ENCODE measurements at regions not wholly inside any gene's neighbourhood (a gene's known extent, or its start where the extent isn't known, plus 50 kb on each side); places are given as distances from the start of the nearest gene placed in this dataset.

- TF ChIP-seq EZH2 (IDR thresholded peaks at IDR 0.05; ENCODE audit: low read depth, unreplicated experiment): no peak
- TF ChIP-seq ETS1 (IDR thresholded peaks at IDR 0.05): no peak
- no peak for TF ChIP-seq ZNF114 (CRISPR knock-in tag; IDR thresholded peaks at IDR 0.05)
These were observed 74.4 kb downstream of the MRM1 start (continued) for GRCh38 chr17:36675786-36676185.

- Mint-ChIP-seq H3K27ac (no peak overlapping the region), H3K4me1 (peaks cover 32% of the 10 kb centered on the region), H3K4me3 (no peak overlapping the region), H3K27me3 (ENCODE audit: insufficient read depth, low read depth, poor library complexity) (no peaks in the 10 kb centered on the region), H3K36me3 (ENCODE audit: low read depth) (no peaks in the 10 kb centered on the region), H3K9me3 (no peaks in the 10 kb centered on the region)
- no peak overlapping the region for H3K4me2 ChIP-seq
- DNase-seq (ENCODE audit: low spot score) (no peak), ATAC-seq (no peak; the same call in 2 of the 3 replicates)
- no peaks in the 10 kb centered on the region for H3K9me2 ChIP-seq (ENCODE audit: insufficient read depth)
- no peak overlapping the region for H3K4me3 ChIP-seq
- no peaks in the 10 kb centered on the region for H3K79me2 ChIP-seq (replicated peaks; ENCODE audit: insufficient read depth)
- H3K36me3 ChIP-seq (ENCODE audit: insufficient read depth): no peaks in the 10 kb centered on the region
- TF ChIP-seq JUNB (IDR thresholded peaks at IDR 0.05; ENCODE audit: unreplicated experiment): no peak
- no peak for TF ChIP-seq EZH2 (IDR thresholded peaks at IDR 0.05; ENCODE audit: low read depth, unreplicated experiment)
- TF ChIP-seq ETS1 (IDR thresholded peaks at IDR 0.05): no peak
- no peak for TF ChIP-seq EZH2phosphoT487 (IDR thresholded peaks at IDR 0.05; ENCODE audit: unreplicated experiment)
- no peak for TF ChIP-seq ZNF462 (CRISPR knock-in tag; IDR thresholded peaks at IDR 0.05)
- H2AFZ ChIP-seq: no peak overlapping the region; the same call in 1 of the 2 replicates
- H4K20me1 ChIP-seq (replicated peaks; ENCODE audit: insufficient read depth): no peaks in the 10 kb centered on the region
- peaks cover 8% of the 10 kb centered on the region for H3K4me1 ChIP-seq (ENCODE audit: insufficient read depth)
- H3K27me3 ChIP-seq (ENCODE audit: insufficient read depth): no peaks in the 10 kb centered on the region
- H3F3A ChIP-seq (replicated peaks; ENCODE audit: low read depth): no peaks in the 10 kb centered on the region
- H3K27ac ChIP-seq (ENCODE audit: low read depth): no peak overlapping the region
These were observed 78.6 kb downstream of the MRM1 start for GRCh38 chr17:36679815-36680467.

All from GM23338 (cell line).